ENCODE measurements at regions not wholly inside any gene's neighbourhood (a gene's known extent, or its start where the extent isn't known, plus 50 kb on each side); places are given as distances from the start of the nearest gene placed in this dataset.

DNA sequence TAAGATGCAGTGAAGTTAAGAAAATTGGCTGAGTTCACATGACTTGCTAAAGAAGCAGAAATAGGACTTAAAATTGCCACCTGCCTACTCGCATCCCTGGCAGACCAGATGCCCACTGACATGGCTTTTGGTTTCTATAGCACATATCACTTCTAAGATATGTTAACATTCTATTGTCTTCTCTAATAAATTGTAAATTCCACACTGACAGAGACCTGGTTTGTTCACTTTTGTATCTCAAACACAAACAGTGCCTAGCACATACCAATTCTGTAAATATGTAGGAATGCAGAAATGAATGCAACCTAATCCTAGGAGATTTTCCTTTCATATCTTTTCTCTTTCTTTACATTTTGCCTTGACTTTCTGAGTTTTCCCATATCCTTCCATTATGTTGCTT, 1047.6 kb downstream of the AACS start:
- TF ChIP-seq POLR2A (IDR thresholded peaks at IDR 0.05; ENCODE audit: extremely low read depth, insufficient read length) (no peak), MYC (IDR thresholded peaks at IDR 0.05; ENCODE audit: low read depth, low read length) (no peak)
- TF ChIP-seq, protein P1, sequence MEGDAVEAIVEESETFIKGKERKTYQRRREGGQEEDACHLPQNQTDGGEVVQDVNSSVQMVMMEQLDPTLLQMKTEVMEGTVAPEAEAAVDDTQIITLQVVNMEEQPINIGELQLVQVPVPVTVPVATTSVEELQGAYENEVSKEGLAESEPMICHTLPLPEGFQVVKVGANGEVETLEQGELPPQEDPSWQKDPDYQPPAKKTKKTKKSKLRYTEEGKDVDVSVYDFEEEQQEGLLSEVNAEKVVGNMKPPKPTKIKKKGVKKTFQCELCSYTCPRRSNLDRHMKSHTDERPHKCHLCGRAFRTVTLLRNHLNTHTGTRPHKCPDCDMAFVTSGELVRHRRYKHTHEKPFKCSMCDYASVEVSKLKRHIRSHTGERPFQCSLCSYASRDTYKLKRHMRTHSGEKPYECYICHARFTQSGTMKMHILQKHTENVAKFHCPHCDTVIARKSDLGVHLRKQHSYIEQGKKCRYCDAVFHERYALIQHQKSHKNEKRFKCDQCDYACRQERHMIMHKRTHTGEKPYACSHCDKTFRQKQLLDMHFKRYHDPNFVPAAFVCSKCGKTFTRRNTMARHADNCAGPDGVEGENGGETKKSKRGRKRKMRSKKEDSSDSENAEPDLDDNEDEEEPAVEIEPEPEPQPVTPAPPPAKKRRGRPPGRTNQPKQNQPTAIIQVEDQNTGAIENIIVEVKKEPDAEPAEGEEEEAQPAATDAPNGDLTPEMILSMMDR (IDR thresholded peaks at IDR 0.05; ENCODE audit: low read depth, low read length), result no peak
- TF ChIP-seq, protein P2, sequence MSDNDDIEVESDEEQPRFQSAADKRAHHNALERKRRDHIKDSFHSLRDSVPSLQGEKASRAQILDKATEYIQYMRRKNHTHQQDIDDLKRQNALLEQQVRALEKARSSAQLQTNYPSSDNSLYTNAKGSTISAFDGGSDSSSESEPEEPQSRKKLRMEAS (IDR thresholded peaks at IDR 0.05; ENCODE audit: low read depth, low read length), result no peak
